ENCODE measurements at regions not wholly inside any gene's neighbourhood (a gene's known extent, or its start where the extent isn't known, plus 50 kb on each side); places are given as distances from the start of the nearest gene placed in this dataset.
"Not testable (repeated sequence)": the region's sequence is repeated elsewhere in the genome, so short reads cannot be mapped to it uniquely, and the experiment has no call there.

DNA sequence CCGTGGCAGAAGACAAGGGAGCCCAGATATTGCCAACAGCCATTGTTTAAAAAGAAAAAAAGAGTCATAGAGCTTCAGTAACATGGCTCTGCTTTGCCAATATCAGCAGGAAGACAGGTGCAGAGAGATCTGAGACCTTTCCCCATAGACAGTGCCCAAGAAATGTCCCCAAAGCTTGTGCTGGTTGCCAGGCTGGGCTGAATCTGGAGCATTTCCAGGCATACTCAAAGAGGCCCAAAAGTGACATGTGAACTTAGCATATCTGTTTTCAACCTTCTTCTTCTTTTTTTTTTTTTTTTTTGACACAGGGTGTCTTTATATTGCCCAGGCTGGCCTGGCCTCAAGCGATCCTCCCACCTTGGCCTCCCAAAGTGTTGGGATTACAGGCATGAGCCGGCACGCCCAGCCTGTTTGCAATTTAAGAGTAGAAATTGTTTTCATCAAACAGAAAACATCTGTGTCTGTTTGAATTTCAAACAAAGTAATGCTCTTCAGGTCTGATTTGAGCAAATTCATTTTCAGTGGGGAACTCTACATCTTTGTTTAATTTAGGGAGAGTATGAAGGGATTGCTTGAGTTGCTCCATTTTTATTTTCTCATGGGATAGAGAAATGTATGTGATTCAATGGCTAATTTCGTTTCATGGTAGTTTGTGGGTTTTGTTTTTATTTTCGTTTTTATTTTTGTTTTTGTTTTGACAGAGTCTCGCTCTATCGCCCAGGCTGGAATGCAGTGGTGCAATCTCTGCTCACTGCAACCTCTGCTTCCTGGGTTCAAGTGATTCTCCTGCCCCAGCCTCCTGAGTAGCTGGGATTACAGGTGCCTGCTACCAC lies 56.6 kb upstream of the RBM47 start:
- Histone ChIP-seq H3K27ac (no peak overlapping the region), H3K36me3 (no peaks in the 10 kb centered on the region), H3K4me1 (no peaks in the 10 kb centered on the region), H3K9me3 (no peaks in the 10 kb centered on the region), H3K4me3 (no peak overlapping the region), H3K27me3 (no peaks in the 10 kb centered on the region)
- 84% methylated on average over 8 of the region's 8 CpGs; no CpG with 5 or more reads in 1 of the 2 donors for WGBS, 2 donors (ENCODE audit: low coverage in 1 of 2)
- no peak for TF ChIP-seq POLR2AphosphoS5 (IDR thresholded peaks at IDR 0.05)
- TF ChIP-seq, protein P1, sequence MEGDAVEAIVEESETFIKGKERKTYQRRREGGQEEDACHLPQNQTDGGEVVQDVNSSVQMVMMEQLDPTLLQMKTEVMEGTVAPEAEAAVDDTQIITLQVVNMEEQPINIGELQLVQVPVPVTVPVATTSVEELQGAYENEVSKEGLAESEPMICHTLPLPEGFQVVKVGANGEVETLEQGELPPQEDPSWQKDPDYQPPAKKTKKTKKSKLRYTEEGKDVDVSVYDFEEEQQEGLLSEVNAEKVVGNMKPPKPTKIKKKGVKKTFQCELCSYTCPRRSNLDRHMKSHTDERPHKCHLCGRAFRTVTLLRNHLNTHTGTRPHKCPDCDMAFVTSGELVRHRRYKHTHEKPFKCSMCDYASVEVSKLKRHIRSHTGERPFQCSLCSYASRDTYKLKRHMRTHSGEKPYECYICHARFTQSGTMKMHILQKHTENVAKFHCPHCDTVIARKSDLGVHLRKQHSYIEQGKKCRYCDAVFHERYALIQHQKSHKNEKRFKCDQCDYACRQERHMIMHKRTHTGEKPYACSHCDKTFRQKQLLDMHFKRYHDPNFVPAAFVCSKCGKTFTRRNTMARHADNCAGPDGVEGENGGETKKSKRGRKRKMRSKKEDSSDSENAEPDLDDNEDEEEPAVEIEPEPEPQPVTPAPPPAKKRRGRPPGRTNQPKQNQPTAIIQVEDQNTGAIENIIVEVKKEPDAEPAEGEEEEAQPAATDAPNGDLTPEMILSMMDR (IDR thresholded peaks at IDR 0.05) = no peak
- in situ Hi-C loops (cut with MboI; ENCODE audit: low pct_ligation_motif_present in 1 of 4, low pct_unique_long_range_greater_than_20kb in 1 of 4, low sequenced_read_pairs in 3 of 4) (no loop called here), intact Hi-C loops (cut with DNase I; ENCODE audit: low total_unique reads) (no loop called here)
- no peak for DNase-seq

DNA sequence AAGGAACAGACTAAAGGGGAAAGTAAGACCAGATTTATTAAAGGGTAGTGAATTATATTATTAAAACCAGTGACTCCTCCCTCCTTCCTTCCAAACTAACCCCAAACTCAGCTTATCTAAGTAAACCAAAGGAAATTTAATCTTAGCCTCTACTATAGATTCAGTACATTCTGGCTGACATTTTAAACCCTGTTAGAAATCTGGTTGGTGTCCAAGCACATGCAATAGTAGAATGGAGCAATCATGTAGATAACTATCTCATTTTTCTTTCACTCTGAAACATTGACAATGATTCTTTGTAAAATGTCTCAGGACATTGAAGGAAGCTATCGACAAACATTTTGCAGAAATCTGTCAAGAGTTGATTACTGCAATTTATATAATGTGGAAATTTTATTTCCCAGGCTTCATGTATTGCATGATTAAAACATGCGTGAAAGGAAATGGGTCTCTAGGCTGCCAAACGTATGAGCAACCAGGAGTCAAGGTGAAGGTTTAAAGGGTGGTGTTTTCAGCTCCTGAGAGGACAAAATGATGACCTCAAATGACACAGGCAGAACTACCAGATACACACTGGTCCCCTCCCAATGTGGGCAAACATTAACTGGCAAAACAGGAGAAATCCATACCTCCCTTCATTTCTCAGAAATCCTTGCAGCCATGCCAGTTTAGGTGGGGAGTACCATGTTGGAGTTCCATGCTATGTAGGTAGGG lies 58.2 kb upstream of the RBM47 start:
- no peaks in the 10 kb centered on the region for H3K4me1 ChIP-seq
- no peaks in the 10 kb centered on the region for H3K36me3 ChIP-seq
- H3K4me3 ChIP-seq = no peak overlapping the region
- DNase-seq = no peak
- no peaks in the 10 kb centered on the region for H3K9me3 ChIP-seq
- no peak for TF ChIP-seq EP300 (IDR thresholded peaks at IDR 0.05; ENCODE audit: low read depth)
- TF ChIP-seq, protein P1 (IDR thresholded peaks at IDR 0.05) = no peak
- WGBS, 2 donors (ENCODE audit: low coverage in 1 of 2) = 84 to 89% methylated on average over 3 of the region's 3 CpGs
- H3K27ac ChIP-seq = no peak overlapping the region
- no peaks in the 10 kb centered on the region for H3K27me3 ChIP-seq
- in situ Hi-C loops (cut with MboI; ENCODE audit: low pct_ligation_motif_present in 1 of 4, low pct_unique_long_range_greater_than_20kb in 1 of 4, low sequenced_read_pairs in 3 of 4) (no loop called here), intact Hi-C loops (cut with DNase I; ENCODE audit: low total_unique reads) (no loop called here)

DNA sequence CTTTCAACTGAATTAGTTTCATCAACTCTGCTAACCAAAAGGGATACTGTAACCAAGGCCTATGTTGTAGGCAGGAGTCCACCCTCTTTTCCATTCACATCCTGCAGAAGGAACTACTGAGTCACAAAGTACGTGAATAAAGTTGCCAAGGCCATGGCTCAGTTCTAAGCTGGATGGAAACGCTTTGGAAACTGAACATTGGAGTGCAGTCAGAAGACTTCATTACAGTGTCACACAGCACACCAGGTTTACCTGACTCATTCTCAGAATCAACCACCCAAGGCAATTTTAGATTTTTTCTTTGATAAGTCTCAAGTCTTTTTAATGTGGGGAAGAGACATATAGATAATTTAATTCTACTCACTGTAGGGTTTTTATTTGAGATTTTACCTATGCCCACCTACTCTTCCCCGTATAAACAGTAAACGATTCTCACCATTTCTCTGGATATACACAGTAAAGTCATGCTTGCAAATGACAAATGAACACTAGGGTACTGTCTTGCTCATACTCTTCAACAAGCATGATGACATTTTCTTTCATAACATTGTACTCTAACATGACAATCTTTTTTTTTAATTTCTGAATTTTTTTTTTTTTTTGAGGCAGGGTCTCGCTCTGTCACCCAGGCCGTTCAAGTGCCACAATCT lies 58.9 kb upstream of the RBM47 start:
- WGBS, 2 donors (ENCODE audit: low coverage in 1 of 2) = 87 to 89% methylated on average over 4 to 6 of the region's 6 CpGs
- TF ChIP-seq, protein P1 (IDR thresholded peaks at IDR 0.05) = no peak
- TF ChIP-seq POLR2AphosphoS5 (IDR thresholded peaks at IDR 0.05) (no peak), POLR2A (IDR thresholded peaks at IDR 0.05) (no peak), EP300 (IDR thresholded peaks at IDR 0.05; ENCODE audit: low read depth) (no peak)

DNA sequence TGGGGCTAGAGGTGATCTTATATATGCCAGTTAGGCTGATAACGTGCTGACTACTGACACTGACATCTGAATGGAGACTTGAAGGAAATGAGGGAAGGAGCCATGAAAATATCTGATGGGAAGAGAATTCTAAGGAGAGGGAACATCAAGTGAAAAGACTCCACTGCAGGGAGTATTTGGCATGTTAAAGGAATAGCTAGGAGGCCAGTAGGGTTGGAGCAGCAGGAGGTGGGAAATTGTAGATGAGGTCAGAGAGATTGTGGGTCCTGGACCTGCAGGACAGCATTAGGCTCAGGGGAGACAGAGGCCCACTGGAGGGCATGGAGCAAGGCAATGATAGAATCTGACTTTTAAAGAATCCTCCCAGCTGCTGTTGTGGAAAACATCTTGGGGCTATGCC lies 55.8 kb upstream of the NSUN7 start:
- 62 to 71% methylated on average over 1 of the region's 1 CpG for WGBS, 2 donors (ENCODE audit: low coverage in 1 of 2)
- TF ChIP-seq, protein P1 (IDR thresholded peaks at IDR 0.05) = no peak
- TF ChIP-seq POLR2AphosphoS5 (IDR thresholded peaks at IDR 0.05) (no peak), EP300 (IDR thresholded peaks at IDR 0.05; ENCODE audit: low read depth) (no peak), POLR2A (IDR thresholded peaks at IDR 0.05) (no peak)

More for the DNA sequence above, 58.9 kb upstream of the RBM47 start:
- Histone ChIP-seq H3K27ac (no peak overlapping the region), H3K27me3 (no peaks in the 10 kb centered on the region), H3K4me1 (no peaks in the 10 kb centered on the region), H3K9me3 (no peaks in the 10 kb centered on the region), H3K36me3 (no peaks in the 10 kb centered on the region), H3K4me3 (no peak overlapping the region)
- no peak for DNase-seq
- in situ Hi-C loops (cut with MboI; ENCODE audit: low pct_ligation_motif_present in 1 of 4, low pct_unique_long_range_greater_than_20kb in 1 of 4, low sequenced_read_pairs in 3 of 4) (no loop called here), intact Hi-C loops (cut with DNase I; ENCODE audit: low total_unique reads) (no loop called here)

DNA sequence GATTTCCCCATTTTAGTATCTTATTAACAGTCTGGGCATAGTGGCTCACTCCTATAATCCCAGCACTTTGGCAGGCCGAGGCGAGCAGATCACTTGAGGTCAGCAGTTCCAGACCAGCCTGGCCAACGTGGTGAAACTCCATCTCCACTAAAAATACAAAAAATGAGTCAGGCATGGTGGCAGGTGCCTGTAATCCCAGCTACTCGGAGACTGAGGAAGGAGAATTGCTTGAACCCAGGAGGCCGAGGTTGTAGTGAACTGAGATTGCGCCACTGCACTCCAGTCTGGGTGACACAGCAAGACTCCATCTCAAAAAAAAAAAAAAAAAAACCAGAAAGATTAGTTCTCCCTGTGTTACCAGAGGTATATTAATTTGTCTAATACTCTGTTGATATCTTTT lies 52.3 kb upstream of the NSUN7 start:
- WGBS, 2 donors (ENCODE audit: low coverage in 1 of 2) = 81 to 90% methylated on average over 5 to 6 of the region's 6 CpGs
- H3K27me3 ChIP-seq; in situ Hi-C loops (cut with MboI; ENCODE audit: low pct_ligation_motif_present in 1 of 4, low pct_unique_long_range_greater_than_20kb in 1 of 4, low sequenced_read_pairs in 3 of 4); H3K4me1 ChIP-seq; intact Hi-C loops (cut with DNase I; ENCODE audit: low total_unique reads); H3K9me3 ChIP-seq; DNase-seq; H3K27ac ChIP-seq; H3K4me3 ChIP-seq; H3K36me3 ChIP-seq: not testable (repeated sequence)

More for the DNA sequence above, 55.8 kb upstream of the NSUN7 start:
- no peak for DNase-seq
- no peaks in the 10 kb centered on the region for H3K36me3 ChIP-seq
- H3K4me3 ChIP-seq = no peak overlapping the region
- in situ Hi-C loops (cut with MboI; ENCODE audit: low pct_ligation_motif_present in 1 of 4, low pct_unique_long_range_greater_than_20kb in 1 of 4, low sequenced_read_pairs in 3 of 4) = no loop called here
- no peak overlapping the region for H3K27ac ChIP-seq
- intact Hi-C loops (cut with DNase I; ENCODE audit: low total_unique reads) = no loop called here
- H3K9me3 ChIP-seq = no peaks in the 10 kb centered on the region
- no peaks in the 10 kb centered on the region for H3K4me1 ChIP-seq
- no peaks in the 10 kb centered on the region for H3K27me3 ChIP-seq
